ENCODE measurements at regions not wholly inside any gene's neighbourhood (a gene's known extent, or its start where the extent isn't known, plus 50 kb on each side); places are given as distances from the start of the nearest gene placed in this dataset.

DNA sequence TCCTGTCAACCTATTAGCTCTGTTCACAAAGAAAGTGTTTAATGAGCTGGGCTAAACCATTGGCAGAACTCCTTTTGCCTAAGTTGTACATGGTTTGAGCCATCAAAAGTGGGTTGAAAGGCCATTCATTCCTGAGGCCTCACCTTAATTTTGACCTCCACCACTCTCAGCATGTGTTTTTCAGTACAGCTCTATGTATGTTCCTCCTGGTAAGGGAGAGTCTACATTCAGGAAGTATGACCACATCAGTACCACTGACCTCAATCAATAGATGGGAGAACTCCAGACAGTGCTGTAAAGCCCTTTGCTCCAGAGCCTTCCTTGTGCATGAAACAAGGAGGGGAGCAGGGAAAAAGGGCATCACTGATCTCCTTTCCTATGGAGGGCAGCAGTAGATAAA, 87.8 kb upstream of the CARD18 start:
- no peak overlapping the region for H3K27ac ChIP-seq (ENCODE audit: low read length)
- no peak overlapping the region for H3K4me3 ChIP-seq (ENCODE audit: low read length)
- no peaks in the 10 kb centered on the region for H3K79me2 ChIP-seq (ENCODE audit: low read length)
- intact Hi-C loops (cut with micrococcal nuclease): no loop called here
- ChIA-PET CTCF (no interaction called here), POLR2A (ENCODE audit: unreplicated experiment) (no interaction called here)
- H3K9me3 ChIP-seq (ENCODE audit: low read length): no peaks in the 10 kb centered on the region
- no peaks in the 10 kb centered on the region for H3K9me2 ChIP-seq (replicated peaks; ENCODE audit: low read length)
- H3F3A ChIP-seq (ENCODE audit: low read length, unreplicated experiment): no peaks in the 10 kb centered on the region
- DNase-seq: no peak
- no peaks in the 10 kb centered on the region for H3K27me3 ChIP-seq (ENCODE audit: low read length)
- H3K9ac ChIP-seq (ENCODE audit: low read length): no peak overlapping the region
- ATAC-seq: peak; percentile 49; the same call in 1 of the 2 replicates
- H4K20me1 ChIP-seq (ENCODE audit: low read length): no peaks in the 10 kb centered on the region
- H2AFZ ChIP-seq (ENCODE audit: low read length): no peak overlapping the region
- H3K36me3 ChIP-seq (ENCODE audit: low read depth, low read length): no peaks in the 10 kb centered on the region
- H3K4me1 ChIP-seq (ENCODE audit: insufficient read depth, low read length): no peaks in the 10 kb centered on the region
- H3K4me2 ChIP-seq (ENCODE audit: low read length): no peak overlapping the region
- TF ChIP-seq EZH2 (IDR thresholded peaks at IDR 0.05; ENCODE audit: low read length, unreplicated experiment) (no peak), EZH2phosphoT487 (IDR thresholded peaks at IDR 0.05; ENCODE audit: borderline replicate concordance, low read length) (no peak)
- TF ChIP-seq, protein P1, sequence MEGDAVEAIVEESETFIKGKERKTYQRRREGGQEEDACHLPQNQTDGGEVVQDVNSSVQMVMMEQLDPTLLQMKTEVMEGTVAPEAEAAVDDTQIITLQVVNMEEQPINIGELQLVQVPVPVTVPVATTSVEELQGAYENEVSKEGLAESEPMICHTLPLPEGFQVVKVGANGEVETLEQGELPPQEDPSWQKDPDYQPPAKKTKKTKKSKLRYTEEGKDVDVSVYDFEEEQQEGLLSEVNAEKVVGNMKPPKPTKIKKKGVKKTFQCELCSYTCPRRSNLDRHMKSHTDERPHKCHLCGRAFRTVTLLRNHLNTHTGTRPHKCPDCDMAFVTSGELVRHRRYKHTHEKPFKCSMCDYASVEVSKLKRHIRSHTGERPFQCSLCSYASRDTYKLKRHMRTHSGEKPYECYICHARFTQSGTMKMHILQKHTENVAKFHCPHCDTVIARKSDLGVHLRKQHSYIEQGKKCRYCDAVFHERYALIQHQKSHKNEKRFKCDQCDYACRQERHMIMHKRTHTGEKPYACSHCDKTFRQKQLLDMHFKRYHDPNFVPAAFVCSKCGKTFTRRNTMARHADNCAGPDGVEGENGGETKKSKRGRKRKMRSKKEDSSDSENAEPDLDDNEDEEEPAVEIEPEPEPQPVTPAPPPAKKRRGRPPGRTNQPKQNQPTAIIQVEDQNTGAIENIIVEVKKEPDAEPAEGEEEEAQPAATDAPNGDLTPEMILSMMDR (conservative IDR thresholded peaks at IDR 0.05; ENCODE audit: low read depth, low read length): no peak
- no TSS peak for BruUV-seq (replicated peaks)

DNA sequence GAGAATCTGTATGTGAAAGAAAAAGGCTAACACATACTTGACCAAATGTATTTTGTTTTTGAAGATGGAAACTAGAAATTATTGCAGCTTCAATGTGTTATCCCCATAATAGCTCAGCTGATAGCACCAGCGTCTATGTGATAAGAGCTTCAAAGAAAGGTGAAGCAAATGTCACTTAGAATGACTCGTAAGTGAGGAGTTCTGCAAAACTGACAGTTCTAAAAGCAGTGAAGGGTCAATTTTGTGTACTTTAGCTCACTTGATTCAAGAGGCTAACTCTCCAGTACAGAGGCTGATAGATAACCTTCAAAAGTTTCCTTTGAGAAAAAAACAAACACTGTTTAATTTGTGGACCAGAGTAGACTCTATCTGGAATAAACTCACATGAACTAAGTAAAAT, 87.2 kb upstream of the CARD18 start:
- intact Hi-C loops (cut with micrococcal nuclease): no loop called here
- H2AFZ ChIP-seq (ENCODE audit: low read length): no peak overlapping the region
- H3K9ac ChIP-seq (ENCODE audit: low read length): no peak overlapping the region
- H3K79me2 ChIP-seq (ENCODE audit: low read length): no peaks in the 10 kb centered on the region
- no peak overlapping the region for H3K4me3 ChIP-seq (ENCODE audit: low read length)
- H3F3A ChIP-seq (ENCODE audit: low read length, unreplicated experiment): no peaks in the 10 kb centered on the region
- H3K27ac ChIP-seq (ENCODE audit: low read length): no peak overlapping the region
- no peak overlapping the region for H3K4me2 ChIP-seq (ENCODE audit: low read length)
- TF ChIP-seq EZH2 (IDR thresholded peaks at IDR 0.05; ENCODE audit: low read length, unreplicated experiment) (no peak), EZH2phosphoT487 (IDR thresholded peaks at IDR 0.05; ENCODE audit: borderline replicate concordance, low read length) (no peak)
- TF ChIP-seq, protein P1 (conservative IDR thresholded peaks at IDR 0.05; ENCODE audit: low read depth, low read length): no peak
- POLR2A ChIA-PET (ENCODE audit: unreplicated experiment): no interaction called here
- H4K20me1 ChIP-seq (ENCODE audit: low read length): no peaks in the 10 kb centered on the region
- ATAC-seq (no peak), DNase-seq (no peak)
- H3K9me3 ChIP-seq (ENCODE audit: low read length): no peaks in the 10 kb centered on the region
- BruUV-seq (replicated peaks): no TSS peak
- no peaks in the 10 kb centered on the region for H3K9me2 ChIP-seq (replicated peaks; ENCODE audit: low read length)
- CTCF ChIA-PET: no interaction called here
- no peaks in the 10 kb centered on the region for H3K27me3 ChIP-seq (ENCODE audit: low read length)
- H3K36me3 ChIP-seq (ENCODE audit: low read depth, low read length): no peaks in the 10 kb centered on the region
- H3K4me1 ChIP-seq (ENCODE audit: insufficient read depth, low read length): no peaks in the 10 kb centered on the region

DNA sequence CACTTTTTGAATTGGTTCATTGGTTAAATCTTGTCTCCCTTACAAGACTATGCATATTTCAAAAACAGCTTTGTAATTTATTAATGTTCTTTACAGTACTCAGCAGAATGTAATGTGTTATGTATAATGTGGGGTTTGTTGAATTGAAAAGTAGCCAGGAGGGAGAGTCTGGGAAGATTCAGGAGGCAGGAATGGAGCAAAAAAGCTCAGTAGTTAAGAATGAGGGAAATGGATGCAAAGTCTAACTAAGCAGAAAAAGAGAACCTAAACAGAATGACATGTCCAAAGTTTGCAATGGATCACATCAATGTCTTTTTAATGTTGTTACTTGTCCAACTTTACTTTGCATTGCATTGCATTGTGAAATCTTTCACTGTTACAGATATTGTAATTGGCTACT, 86.5 kb upstream of the CARD18 start:
- Histone ChIP-seq H3K9me2 (replicated peaks; ENCODE audit: low read length) (no peaks in the 10 kb centered on the region), H3K4me1 (ENCODE audit: insufficient read depth, low read length) (no peaks in the 10 kb centered on the region), H3F3A (ENCODE audit: low read length, unreplicated experiment) (no peaks in the 10 kb centered on the region), H2AFZ (ENCODE audit: low read length) (no peak overlapping the region), H3K9ac (ENCODE audit: low read length) (no peak overlapping the region), H4K20me1 (ENCODE audit: low read length) (no peaks in the 10 kb centered on the region), H3K9me3 (ENCODE audit: low read length) (no peaks in the 10 kb centered on the region), H3K36me3 (ENCODE audit: low read depth, low read length) (no peaks in the 10 kb centered on the region), H3K27me3 (ENCODE audit: low read length) (no peaks in the 10 kb centered on the region), H3K79me2 (ENCODE audit: low read length) (no peaks in the 10 kb centered on the region), H3K27ac (ENCODE audit: low read length) (no peak overlapping the region), H3K4me2 (ENCODE audit: low read length) (no peak overlapping the region), H3K4me3 (ENCODE audit: low read length) (no peak overlapping the region)
- POLR2A ChIA-PET (ENCODE audit: unreplicated experiment): no interaction called here
- CTCF ChIA-PET: no interaction called here
- ATAC-seq (no peak), DNase-seq (no peak)
- intact Hi-C loops (cut with micrococcal nuclease): no loop called here
- BruUV-seq (replicated peaks): no TSS peak
- no peak for TF ChIP-seq EZH2 (IDR thresholded peaks at IDR 0.05; ENCODE audit: low read length, unreplicated experiment)

All from PC-3 (cell line).